IMR-90 (cell line): ENCODE measurements at regions not wholly inside any gene's neighbourhood (a gene's known extent, or its start where the extent isn't known, plus 50 kb on each side); places are given as distances from the start of the nearest gene placed in this dataset.

Source experiments
- ATAC-seq: fragments of 200-7000 bp; cut with Tn5 transposase; 2 replicates; pipeline ENCODE4 v1.9.1; 2020; ENCODE audit warnings: low read depth, mild to moderate bottlenecking, moderate library complexity
- BruUV-seq: library from RNA; stranded (reverse); fragments of 400-500 nt; replicated peaks from 2 replicates; lab custom pipeline; 2021; lab: Mats Ljungman, UMichigan
- CTCF ChIA-PET: fragments of 300-600 bp; formaldehyde crosslinking; extraction: SDS; loops from one replicate; lab custom pipeline; 2021; ENCODE audit warnings: antibody characterized with exemption; lab: Yijun Ruan, JAX
- POLR2A ChIA-PET: fragments of 300-600 bp; sonication (Branson Sonifier 250); formaldehyde crosslinking; loops from one replicate; lab custom pipeline; 2022; ENCODE audit warnings: antibody characterized with exemption; ENCODE audit not compliant: unreplicated experiment; lab: Charles Lee
- DNase-seq: peaks from one replicate; pipeline ENCODE4 v3.0.0; 2013
- H2AFZ ChIP-seq: replicated peaks from 2 replicates; pipeline ENCODE3; 2013; ENCODE audit warnings: low read length, mild to moderate bottlenecking; ENCODE audit not compliant: poor library complexity
- H2AK5ac ChIP-seq: 2 replicates; pipeline ENCODE4 v1.6.1; 2013; ENCODE audit warnings: low read depth, low read length, inconsistent platforms
- H2AK9ac ChIP-seq: replicated peaks from 2 replicates; pipeline ENCODE3; 2013; ENCODE audit warnings: mild to moderate bottlenecking, low read depth, low read length, moderate library complexity; ENCODE audit not compliant: poor library complexity
- H2BK120ac ChIP-seq: 2 replicates; pipeline ENCODE4 v1.6.1; 2013; ENCODE audit warnings: low read depth, low read length, inconsistent platforms
- H2BK15ac ChIP-seq: 3 replicates; pipeline ENCODE4 v1.6.1; 2013; ENCODE audit warnings: low read depth, low read length, inconsistent platforms
- H2BK20ac ChIP-seq: 2 replicates; pipeline ENCODE4 v1.6.1; 2013; ENCODE audit warnings: low read depth, mild to moderate bottlenecking, inconsistent platforms, low read length, moderate library complexity
- H2BK5ac ChIP-seq: 2 replicates; pipeline ENCODE4 v1.6.1; 2013; ENCODE audit warnings: mild to moderate bottlenecking, low read depth, low read length, inconsistent platforms; ENCODE audit not compliant: poor library complexity, severe bottlenecking
- H3K14ac ChIP-seq: replicated peaks from 2 replicates; pipeline ENCODE4 v1.6.1; 2013; ENCODE audit warnings: low read depth, low read length, inconsistent platforms
- H3K18ac ChIP-seq: 2 replicates; pipeline ENCODE4 v1.6.1; 2013; ENCODE audit warnings: low read depth, low read length, control low read depth
- H3K23ac ChIP-seq: 2 replicates; pipeline ENCODE4 v1.6.1; 2013; ENCODE audit warnings: low read depth, low read length, inconsistent platforms
- H3K27ac ChIP-seq: 2 replicates; pipeline ENCODE4 v1.5.1; 2013; ENCODE audit warnings: mild to moderate bottlenecking, control low read depth, low read length; ENCODE audit not compliant: insufficient read depth
- H3K27me3 ChIP-seq: 2 replicates; pipeline ENCODE4 v1.6.1; 2013; ENCODE audit warnings: low read length; ENCODE audit not compliant: control insufficient read depth, insufficient read depth
- H3K36me3 ChIP-seq: 2 replicates; pipeline ENCODE4 v1.6.1; 2013; ENCODE audit warnings: low read length, mixed read lengths; ENCODE audit not compliant: control insufficient read depth, insufficient read depth
- H3K4ac ChIP-seq: 2 replicates; pipeline ENCODE4 v1.6.1; 2013; ENCODE audit warnings: low read depth, low read length, inconsistent platforms
- H3K4me1 ChIP-seq: 2 replicates; pipeline ENCODE4 v1.6.1; 2013; ENCODE audit warnings: low read length, mixed read lengths; ENCODE audit not compliant: control insufficient read depth, insufficient read depth
- H3K4me2 ChIP-seq: 2 replicates; pipeline ENCODE4 v1.6.1; 2013; ENCODE audit warnings: low read depth, mild to moderate bottlenecking, control low read depth, low read length, moderate library complexity
- H3K4me3 ChIP-seq: 2 replicates; pipeline ENCODE4 v1.5.1; 2013; ENCODE audit warnings: low read depth, mild to moderate bottlenecking, control low read depth, low read length, moderate library complexity; ENCODE audit not compliant: insufficient read depth
- H3K56ac ChIP-seq: 2 replicates; pipeline ENCODE4 v1.6.1; 2013; ENCODE audit warnings: low read length, inconsistent platforms; ENCODE audit not compliant: insufficient read depth; ENCODE audit errors: extremely low read depth
- H3K79me1 ChIP-seq, 2 experiments: 2 replicates each; pipeline ENCODE4 v1.6.1; 2013; ENCODE audit warnings: low read length in 2 of 2, inconsistent platforms in 1 of 2, low read depth in 1 of 2
- H3K9ac ChIP-seq: 2 replicates; pipeline ENCODE4 v1.6.1; 2013; ENCODE audit warnings: low read depth, low read length, control low read depth
- H3K9me1 ChIP-seq: 2 replicates; pipeline ENCODE4 v1.6.1; 2013; ENCODE audit warnings: low read length, inconsistent platforms; ENCODE audit not compliant: insufficient read depth
- H3K9me3 ChIP-seq: 2 replicates; pipeline ENCODE4 v1.6.1; 2013; ENCODE audit warnings: low read length; ENCODE audit not compliant: control insufficient read depth, insufficient read depth
- H4K20me1 ChIP-seq: 2 replicates; pipeline ENCODE4 v1.6.1; 2013; ENCODE audit warnings: low read length, inconsistent platforms; ENCODE audit not compliant: insufficient read depth
- H4K5ac ChIP-seq: 2 replicates; pipeline ENCODE4 v1.6.1; 2013; ENCODE audit warnings: mild to moderate bottlenecking, low read depth, low read length, control low read depth
- H4K8ac ChIP-seq, 2 experiments: 2 replicates each; pipeline ENCODE4 v1.6.1; 2013; ENCODE audit warnings: low read depth in 2 of 2, low read length in 2 of 2, control low read depth in 1 of 2, inconsistent platforms in 1 of 2
- H4K91ac ChIP-seq: 2 replicates; pipeline ENCODE4 v1.6.1; 2013; ENCODE audit warnings: low read depth, low read length, inconsistent platforms; ENCODE audit not compliant: insufficient read depth
- CEBPB ChIP-seq: IDR thresholded peaks from 2 replicates; pipeline ENCODE4 v1.6.1; 2012; ENCODE audit warnings: low read depth, low read length, improper control_type of control experiment
- CTCF ChIP-seq: conservative IDR thresholded peaks from 2 replicates; pipeline ENCODE4 v1.5.1; 2012; ENCODE audit warnings: mild to moderate bottlenecking, low read depth, low read length, improper control_type of control experiment
- ELK1 ChIP-seq: fragments of 150-350 bp; IDR thresholded peaks from 2 replicates; pipeline ENCODE4 v1.6.1; 2016; ENCODE audit warnings: low read depth, mild to moderate bottlenecking, low read length, moderate library complexity, borderline replicate concordance
- FOS ChIP-seq: fragments of 150-350 bp; IDR thresholded peaks from 2 replicates; pipeline ENCODE4 v1.6.1; 2016; ENCODE audit warnings: low read depth, low read length
- MAFK ChIP-seq: IDR thresholded peaks from 2 replicates; pipeline ENCODE4 v1.6.1; 2012; ENCODE audit warnings: low read depth, low read length, improper control_type of control experiment
- POLR2A ChIP-seq: IDR thresholded peaks from 2 replicates; pipeline ENCODE4 v1.6.1; 2012; ENCODE audit warnings: mild to moderate bottlenecking, low read depth, low read length
- RAD21 ChIP-seq: IDR thresholded peaks from 2 replicates; pipeline ENCODE4 v1.6.1; 2012; ENCODE audit warnings: low read length, improper control_type of control experiment
- RCOR1 ChIP-seq: IDR thresholded peaks from 2 replicates; pipeline ENCODE4 v1.6.1; 2012; ENCODE audit warnings: mild to moderate bottlenecking, low read length, improper control_type of control experiment; ENCODE audit not compliant: insufficient replicate concordance
- RFX5 ChIP-seq: IDR thresholded peaks from 2 replicates; pipeline ENCODE4 v1.8.0; 2012; ENCODE audit warnings: low read depth, mild to moderate bottlenecking, low read length, moderate library complexity
- dilution Hi-C: fragments of 300-500 bp; cut with HindIII; formaldehyde crosslinking; loops from one replicate; pipeline ENCODE4 v1.14.3; 2018; ENCODE audit warnings: low sequenced_read_pairs; ENCODE audit not compliant: unreplicated experiment
- in situ Hi-C: fragments of 300-500 bp; cut with MboI; formaldehyde crosslinking; loops from 3 replicates; pipeline ENCODE4 v1.14.3; 2019; ENCODE audit warnings: low sequenced_read_pairs, inconsistent platforms, mixed read lengths
- intact Hi-C: fragments of 100-400 bp; cut with micrococcal nuclease; formaldehyde crosslinking; loops from 2 replicates; pipeline ENCODE4 v1.10.0; 2022

- Histone ChIP-seq H4K91ac (no peak overlapping the region), H3K36me3 (no peaks in the 10 kb centered on the region), H2BK5ac (no peak overlapping the region), H4K20me1 (no peaks in the 10 kb centered on the region), H2BK120ac (no peak overlapping the region), H4K5ac (no peak overlapping the region), H2BK15ac (no peak overlapping the region), H3K4me1 (no peaks in the 10 kb centered on the region), H3K9ac (no peak overlapping the region), H3K27me3 (no peaks in the 10 kb centered on the region), H3K9me1 (no peaks in the 10 kb centered on the region), H3K27ac (no peak overlapping the region), H3K14ac (no peak overlapping the region), H2AK5ac (no peak overlapping the region), H2AK9ac (no peak overlapping the region), H3K18ac (no peak overlapping the region), H3K23ac (no peak overlapping the region), H3K4me2 (no peak overlapping the region), H3K4ac (no peak overlapping the region), H3K9me3 (peaks cover 3% of the 10 kb centered on the region), H2BK20ac (no peak overlapping the region), H3K56ac (no peak overlapping the region), H3K79me1 (no peaks in the 10 kb centered on the region), H4K8ac (no peak overlapping the region), H3K4me3 (no peak overlapping the region), H2AFZ (no peak overlapping the region)
- ATAC-seq = no peak
- intact Hi-C loops = no loop called here
- ChIA-PET CTCF (no interaction called here), POLR2A (no interaction called here)
- in situ Hi-C loops = no loop called here
- no TSS peak for BruUV-seq
- no peak for DNase-seq
- TF ChIP-seq MAFK = no peak
- TF ChIP-seq CEBPB = no peak
- TF ChIP-seq POLR2A = no peak
- TF ChIP-seq FOS = no peak
- no peak for TF ChIP-seq RCOR1
- TF ChIP-seq RAD21 = no peak
- TF ChIP-seq RFX5 = no peak
- TF ChIP-seq ELK1 = no peak
- no peak for TF ChIP-seq CTCF
- dilution Hi-C loops = no loop called here
These were observed 630.2 kb upstream of the ATXN8OS start for GRCh38 chr13:69477451-69477850.
